NOMO-1 treated with DMSO at 0.1 percent for 48 hours (cell line): ENCODE measurements at regions not wholly inside any gene's neighbourhood (a gene's known extent, or its start where the extent isn't known, plus 50 kb on each side); places are given as distances from the start of the nearest gene placed in this dataset.

Experiments
- DNase-seq: peaks from one replicate; lab custom pipeline; 2025; ENCODE audit not compliant: unreplicated experiment; lab: John Stamatoyannopoulos, UW

DNA sequence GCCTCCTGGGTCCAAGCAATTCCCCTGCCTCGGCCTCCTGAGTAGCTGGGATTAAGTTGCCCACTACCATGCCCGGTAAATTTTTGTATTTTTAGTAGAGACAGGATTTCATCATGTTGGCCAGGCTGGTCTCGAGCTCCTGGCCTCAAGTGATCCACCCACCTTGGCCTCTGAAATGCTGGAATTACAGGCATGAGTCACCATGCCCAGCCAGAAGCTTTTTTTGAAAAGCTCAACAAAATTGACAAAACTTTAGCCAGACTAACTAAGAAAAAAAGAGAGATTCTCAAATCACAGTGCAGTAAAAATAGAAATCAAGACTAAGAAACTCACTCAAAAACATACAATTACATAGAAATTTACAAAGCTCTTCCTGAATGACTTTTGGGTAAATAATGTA, 420.6 kb downstream of the COL12A1 start:
- no peak for DNase-seq

DNA sequence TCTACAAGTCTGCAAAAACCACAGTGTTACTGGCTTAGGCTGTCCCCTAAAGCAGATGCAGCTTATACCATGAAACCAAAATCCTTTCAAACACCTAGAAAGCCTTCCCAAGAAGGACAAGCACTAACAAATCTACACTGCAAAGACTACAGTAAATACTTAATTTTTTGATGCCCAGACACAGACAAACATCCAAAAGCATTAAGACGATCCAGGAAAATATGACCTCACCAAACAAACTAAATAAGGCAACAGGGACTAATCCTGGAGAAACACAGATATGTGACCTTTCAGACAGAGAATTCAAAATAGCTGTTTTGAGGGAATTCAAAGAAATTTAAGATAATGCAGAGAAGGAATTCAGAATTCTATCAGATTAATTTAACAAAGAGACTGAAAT, 423.5 kb downstream of the COL12A1 start:
- DNase-seq, result no peak

DNA sequence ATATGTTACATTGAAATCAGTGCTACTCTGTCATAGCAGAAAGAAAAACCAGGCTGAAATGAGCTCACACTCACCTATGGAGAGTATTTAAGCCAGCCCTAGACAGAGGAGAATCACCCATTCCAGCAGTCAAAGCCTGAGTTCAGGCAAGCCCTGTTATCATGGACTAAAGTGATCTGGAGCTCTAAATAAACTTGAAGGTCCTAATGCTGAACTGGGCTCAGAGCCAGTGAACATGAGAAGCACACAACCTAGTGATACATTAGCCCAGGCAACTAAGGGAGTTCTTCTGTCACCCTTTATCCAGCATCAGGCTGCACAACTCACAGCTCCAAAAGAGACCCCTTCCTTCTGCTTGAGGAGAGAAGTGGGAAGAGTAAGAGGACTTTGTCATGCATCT, 425.0 kb downstream of the COL12A1 start:
- DNase-seq, result no peak

DNA sequence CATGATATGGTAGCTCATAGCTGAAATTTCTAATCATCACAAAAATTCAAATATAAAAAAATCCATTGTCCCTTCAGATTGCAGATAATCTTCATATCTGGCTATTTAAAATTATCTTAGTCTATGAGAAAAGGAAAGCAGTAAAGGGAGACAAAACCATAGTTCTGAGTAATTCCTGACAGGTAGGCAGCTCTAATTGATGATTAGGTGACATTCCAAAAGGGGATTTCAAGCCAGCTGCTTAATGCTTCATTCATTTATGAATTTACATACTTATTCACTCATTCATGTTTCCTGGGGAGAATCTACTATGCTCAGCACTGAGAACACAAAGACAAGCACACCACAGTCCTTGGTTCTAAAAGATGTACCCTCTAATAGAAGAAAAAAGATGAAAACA, 437.1 kb downstream of the COL12A1 start:
- no peak for DNase-seq

DNA sequence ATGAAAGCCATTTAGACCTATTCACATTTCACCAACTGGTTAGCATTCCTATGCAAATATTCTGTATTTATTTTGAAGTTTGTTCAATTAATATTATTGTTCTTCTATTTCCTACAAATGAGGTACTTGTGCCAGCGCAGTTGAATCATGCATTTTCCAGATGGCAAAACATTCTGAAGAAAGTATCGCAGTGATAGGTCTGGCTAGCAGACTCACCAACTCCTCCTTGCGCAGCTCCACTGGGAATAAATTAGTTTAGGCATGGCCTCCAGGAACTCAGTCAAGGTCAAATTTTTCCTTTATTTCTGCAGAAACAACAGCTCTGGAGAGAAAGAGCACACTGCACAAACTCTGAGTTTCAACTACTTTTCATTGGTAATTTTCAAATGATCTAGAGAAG, 437.7 kb downstream of the COL12A1 start:
- DNase-seq, result no peak

DNA sequence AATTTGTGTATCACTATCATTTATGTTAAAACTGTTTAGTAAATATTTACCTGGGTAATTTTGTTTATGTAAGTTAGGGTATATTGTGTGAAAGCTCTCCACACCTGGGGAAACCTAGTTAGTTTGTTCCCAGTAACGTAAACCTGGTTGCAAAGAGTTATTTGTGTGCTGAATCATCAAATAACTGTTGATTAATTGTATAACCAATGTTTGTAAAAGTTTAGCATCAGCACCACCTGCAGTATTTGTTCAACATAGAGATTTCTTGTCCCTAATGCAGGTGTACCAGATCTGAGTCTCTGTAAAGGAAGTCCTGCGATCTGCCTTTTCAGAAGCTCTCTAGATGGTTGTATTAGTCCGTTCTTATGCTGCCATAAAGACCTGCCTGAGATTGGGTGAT, 440.4 kb downstream of the COL12A1 start:
- no peak for DNase-seq

DNA sequence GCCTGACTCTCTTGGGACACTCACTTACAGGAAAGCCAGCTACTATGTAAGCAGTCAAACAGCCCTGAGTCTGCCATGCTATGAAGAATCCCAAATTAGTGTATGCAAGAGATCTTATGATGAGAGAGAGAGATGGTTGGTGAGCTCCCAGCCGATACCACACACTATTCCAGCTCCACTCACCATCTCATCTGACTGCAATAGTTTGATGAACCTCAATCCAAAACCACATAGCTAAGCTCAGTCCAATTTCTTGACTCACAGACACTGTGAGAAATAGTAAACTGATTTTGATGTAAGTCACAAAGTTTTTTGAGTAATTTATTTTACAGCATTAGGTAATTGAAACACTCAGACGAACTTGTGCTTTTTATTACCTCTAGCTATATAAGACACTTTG, 441.4 kb downstream of the COL12A1 start:
- no peak for DNase-seq

DNA sequence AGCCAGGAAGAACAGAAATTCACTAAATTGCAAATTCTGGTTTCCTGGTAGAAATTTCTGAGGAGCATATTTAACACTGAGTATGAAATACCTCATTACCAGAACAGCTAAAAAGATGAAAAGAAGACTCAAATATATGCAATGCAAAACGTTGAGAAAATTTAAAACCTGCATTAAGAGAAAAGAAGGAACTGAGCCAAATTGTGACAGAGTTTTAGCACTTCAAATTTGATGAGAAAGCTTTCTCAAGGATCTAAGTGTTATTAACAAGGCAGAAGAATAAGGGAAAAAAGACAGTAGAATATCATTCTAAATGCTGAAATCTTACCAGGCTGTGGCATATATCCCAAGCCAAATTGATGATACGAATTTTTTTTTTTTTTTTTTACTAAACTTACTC, 443.0 kb downstream of the COL12A1 start:
- DNase-seq, result no peak

DNA sequence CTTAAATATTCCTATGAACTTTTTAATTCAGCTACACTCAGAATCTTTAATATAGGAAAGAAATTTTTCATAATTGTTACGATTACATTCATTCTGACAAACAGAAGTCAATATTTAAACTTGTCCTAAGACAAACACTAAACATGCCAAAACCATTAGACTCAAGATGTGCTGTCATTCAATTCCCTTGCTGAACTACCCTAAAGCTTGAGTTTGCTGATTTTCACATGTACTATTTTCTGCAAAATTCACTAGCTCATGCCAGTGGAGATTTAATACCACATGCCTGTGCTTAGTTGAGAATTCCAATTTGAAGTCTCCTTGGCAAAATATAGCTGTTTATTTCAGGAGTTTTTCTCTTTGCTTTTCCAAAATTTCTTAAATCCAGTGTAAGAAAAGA, 448.0 kb downstream of the COL12A1 start:
- DNase-seq, result no peak

DNA sequence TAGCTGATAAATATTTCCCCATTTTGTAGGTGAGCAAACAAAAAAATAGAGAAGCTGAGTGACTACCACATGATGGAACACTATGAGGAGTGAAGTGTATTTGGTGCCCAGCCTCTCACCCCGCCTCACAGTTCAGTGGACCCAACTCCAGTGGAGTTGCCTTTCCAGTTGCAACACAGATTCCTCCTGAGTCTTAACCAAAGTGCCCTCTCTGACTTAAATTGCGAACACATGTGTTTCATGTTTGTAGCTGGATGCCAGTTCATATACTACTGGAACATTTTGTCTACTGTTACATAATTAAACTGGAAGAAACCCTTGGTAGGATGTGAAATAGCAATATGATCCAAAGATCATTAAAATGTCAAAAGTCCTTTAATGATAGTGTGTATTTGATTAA, 448.9 kb downstream of the COL12A1 start:
- DNase-seq, result no peak

DNA sequence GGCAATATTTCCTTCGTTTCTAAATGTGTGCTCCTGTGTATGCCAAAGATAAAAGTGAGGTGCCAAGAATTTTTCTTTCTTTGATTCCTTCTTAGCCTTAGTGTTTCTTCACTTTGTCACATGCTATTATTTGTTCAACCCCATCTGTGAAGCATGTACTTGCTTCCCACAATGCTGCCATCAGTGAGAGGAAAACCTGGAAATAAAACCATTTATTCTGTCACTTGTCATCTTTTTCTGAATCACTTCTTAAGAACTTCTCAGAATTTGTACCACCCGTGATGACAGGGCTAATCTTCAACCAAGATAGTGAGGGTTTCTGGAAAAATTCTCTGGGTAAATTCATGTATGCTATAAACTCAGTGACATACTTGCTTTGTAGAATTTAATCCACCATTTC, 450.1 kb downstream of the COL12A1 start:
- no peak for DNase-seq

DNA sequence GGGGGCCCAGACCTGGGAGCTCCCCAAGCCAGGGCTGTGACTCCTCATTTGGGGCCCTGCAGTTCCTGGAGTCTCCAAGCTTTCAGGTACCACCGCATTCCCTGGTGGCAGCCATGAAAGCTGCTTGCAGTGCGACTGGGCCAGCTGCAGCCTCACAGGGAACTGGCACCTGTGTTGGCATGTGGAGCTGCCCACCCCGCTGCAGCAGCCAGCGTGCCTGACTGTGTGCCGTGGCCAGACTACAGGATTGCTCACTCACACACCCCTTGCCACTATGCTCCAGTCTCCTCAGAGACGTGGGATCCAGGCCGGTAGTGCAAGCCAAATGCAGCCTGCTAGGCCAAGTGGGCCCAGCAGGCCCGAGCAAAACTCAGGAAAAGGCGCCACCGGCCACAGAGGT, 450.7 kb downstream of the COL12A1 start:
- DNase-seq, result no peak

DNA sequence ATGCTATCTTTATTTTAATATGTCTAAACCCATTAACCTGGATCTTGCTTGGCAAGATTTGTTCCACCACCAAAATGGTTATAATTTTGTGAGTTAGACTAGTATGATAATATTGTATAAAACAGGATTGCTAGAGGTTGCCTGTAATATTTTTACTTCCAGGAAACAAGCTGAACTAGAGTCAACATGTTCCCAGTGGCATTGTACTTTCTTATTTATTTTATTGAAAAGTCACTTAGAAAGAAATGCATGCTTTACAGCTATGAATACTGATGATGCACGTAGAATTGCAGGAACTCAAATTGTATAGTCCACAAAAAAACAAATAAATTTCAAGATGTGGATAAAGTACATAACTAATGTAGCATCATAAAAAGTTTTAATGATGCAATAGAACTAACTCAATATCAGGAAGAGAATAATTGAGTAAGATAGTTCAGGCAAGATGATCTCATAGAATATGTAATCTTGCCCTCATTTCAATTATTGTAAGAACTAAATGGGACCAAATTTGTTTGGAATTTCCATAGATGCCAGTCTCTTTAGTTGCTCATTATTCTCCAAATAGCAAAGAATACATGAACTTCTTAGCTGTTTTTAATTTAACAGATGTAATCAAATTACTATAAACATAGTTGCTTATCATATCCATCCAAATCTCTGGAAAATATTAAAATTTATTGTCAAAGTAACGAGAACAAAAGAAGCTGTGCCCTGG, 451.8 kb downstream of the COL12A1 start:
- no peak for DNase-seq

DNA sequence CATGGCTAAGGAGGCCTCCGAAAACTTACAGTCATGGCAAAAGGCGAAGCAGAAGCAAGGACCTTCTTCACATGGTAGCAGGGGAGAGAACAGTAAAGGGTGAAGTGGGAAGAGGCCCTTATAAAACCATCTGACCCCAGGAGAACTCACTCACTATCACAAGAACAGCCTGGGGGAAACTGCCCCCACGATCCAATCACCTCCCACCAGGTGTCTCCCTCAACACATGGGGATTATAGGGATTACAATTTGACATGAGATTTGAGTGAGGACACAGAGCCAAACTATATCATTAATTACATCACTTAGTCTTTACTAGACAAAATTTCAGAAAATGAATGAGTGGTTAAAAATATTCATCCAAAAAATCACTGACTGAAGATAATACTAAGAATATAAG, 453.6 kb downstream of the COL12A1 start:
- DNase-seq, result no peak

DNA sequence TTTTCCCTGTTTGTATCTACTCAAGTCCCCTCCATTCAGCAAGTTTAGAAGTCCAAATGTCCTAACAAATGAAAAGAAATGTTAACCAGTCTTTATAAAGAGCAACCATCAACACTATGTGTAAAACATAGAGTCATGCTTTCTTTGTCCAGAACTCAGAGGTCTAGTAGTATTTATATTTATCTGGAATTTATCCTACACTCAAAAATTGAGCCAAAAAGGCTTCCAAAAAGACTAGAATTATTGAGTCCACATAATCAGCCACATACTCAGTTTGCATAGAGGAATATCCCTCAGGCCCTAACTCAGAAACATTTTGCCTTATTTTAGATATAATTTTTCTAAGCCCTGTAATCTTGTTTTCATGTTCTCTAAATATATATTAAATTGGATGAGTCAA, 455.0 kb downstream of the COL12A1 start:
- no peak for DNase-seq

DNA sequence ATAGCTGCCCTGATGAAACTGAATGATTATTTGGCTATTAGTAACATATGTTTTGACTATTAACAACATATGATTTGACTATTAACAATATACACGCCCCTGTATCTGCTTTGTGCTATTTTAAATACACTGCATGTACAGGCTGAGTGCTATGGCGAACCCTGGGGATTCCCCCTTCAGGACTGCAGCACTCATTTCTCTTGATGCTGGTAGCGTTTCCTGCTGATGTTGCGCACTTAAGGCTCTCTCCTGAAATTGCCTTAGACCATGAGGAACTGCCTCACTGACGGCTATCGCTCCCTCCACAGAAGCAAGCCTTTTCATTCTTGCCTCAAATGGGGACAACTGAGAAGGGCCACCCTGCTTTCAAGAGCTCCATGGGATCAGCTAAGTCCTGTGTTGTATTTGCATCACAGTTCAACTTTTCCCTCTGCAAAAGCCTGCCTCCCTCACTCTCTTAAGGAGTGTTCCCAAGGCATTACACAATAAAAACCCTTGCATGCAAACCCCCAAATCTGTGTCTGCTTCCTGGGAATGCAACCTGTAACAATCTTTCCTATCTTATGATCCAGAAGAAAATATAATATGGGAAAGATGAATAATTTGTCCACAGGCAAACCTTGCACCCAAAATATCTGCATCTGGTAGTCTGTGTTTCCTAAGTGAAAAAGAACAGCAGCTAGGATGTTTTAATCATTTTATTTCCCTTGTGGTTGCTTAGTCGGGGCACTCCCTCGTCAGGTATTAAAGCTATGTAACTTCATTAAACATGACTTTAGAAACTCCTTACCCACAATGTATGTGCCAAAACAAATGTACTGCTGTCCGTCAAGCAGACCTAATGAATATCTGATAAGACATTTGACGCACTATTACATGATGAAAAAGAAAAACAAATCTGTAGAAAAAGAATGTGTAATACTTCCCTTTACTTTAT, 456.4 kb downstream of the COL12A1 start:
- DNase-seq, result no peak

DNA sequence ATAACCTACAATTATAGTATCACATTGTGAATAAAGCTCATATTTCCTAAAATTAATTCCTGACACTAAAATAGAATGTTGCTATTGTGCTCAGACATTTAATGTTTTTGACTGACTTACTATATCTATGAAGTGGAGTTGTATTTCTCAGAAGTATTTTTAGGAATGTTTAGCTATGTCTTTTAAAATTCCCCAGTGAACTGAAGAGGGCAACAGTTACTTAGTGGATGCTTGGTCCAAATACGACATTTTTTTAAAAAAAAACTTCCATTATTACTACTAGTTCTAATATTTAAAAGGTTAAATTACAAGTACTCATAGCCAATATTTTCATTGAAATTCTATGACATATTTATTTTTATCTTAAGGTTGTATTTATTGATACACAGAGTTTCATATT, 460.2 kb downstream of the COL12A1 start:
- no peak for DNase-seq

DNA sequence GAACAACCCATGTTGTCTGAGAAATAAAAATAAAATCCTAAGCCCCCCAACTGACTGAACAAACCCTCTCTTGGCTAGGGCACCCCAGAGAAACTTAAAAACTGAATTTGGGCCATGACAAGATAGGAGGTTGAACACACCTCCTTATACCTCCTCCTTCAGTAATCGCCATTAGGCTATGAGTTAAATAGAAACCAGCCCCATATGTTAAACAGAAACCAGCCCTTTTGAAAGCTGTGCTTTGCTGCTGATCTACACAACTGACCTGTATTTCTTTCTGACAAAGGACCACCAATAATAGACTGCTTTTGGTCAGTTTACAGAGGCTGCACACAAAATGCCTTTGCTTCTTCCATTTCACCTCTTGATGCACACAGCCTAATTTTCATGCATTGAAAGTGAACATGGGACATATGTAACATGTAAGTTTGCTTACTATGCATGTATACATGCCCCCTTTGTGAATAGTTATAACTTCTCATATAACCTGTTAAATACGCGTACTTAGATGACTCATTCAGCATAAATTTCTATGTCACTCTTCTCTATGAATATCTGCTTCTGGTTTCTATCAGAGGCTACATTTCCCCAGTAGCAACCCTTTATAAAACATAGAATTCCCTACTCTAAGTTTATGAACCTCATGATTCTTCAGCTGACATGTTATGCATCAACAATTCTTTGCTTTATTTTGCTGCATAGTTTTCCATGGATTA, 462.9 kb downstream of the COL12A1 start:
- DNase-seq, result no peak

DNA sequence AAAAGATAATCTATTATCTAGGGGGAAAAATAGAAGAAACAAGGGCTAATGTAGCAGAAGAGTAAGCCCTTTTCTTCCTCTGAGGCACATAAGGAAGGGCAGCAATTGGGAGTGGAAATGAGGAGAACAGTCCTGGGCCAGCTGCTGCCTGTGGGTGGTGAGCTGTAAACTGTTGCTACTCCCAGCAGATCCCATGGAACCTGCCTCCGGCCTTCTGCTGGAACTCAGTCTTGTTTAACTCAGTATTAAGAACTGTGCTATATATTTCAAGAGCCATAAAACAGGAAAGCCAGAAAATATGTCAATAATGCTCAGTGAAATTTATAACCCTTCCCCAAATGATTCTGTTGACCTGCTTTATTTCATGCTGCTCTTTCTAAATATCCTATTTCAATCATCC, 464.2 kb downstream of the COL12A1 start:
- no peak for DNase-seq

DNA sequence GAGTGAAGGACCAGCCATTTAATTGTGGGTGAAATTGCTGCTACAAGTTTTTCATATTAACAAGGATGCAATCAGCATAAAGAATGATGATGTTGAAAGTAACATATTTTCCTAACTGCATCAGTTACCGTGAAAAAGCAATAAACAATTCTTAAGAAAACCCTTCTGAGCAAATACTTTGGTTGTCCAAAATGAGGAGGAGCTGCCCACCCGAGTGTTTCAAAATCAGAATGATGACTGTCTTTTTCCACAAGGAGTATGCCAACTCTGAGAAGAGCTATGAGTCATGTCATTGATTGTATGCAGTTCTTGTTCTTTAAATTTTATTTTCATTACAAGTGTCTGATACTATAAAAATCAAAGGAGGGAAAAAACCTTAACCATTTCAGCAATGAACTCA, 470.5 kb downstream of the COL12A1 start:
- no peak for DNase-seq

DNA sequence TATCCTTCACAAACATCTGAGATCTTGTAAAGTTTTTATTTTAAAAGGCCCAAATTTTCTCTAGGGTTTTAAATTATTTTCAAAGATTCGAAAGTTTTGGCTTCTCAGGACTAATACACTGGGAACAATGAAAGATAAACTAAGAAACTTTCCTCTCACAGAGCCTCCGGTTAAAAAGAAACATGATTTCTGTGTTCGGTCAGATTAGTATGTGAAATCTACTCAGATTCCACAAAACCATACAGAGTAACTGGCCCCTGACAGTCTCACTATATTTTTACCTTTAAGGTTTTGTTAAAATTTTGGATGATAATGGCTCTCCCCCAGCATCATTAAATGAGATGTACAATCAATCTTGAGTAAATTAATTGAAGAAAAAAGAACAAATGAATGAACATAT, 471.0 kb downstream of the COL12A1 start:
- no peak for DNase-seq
